Ovary (tissue), 3 donors: ENCODE measurements at regions not wholly inside any gene's neighbourhood (a gene's known extent, or its start where the extent isn't known, plus 50 kb on each side); places are given as distances from the start of the nearest gene placed in this dataset.

ENCODE experiments used
- CTCF ChIP-seq, 3 donors: fragments of 450-650 bp in 2 of 3; fragments of 200-600 bp in 1 of 3; IDR thresholded peaks; one replicate each; pipeline versions ENCODE4 v1.5.1 to v1.8.0; 2016 to 2022; ENCODE audit warnings: antibody characterized with exemption in 3 of 3, mild to moderate bottlenecking in 1 of 3
- EP300 ChIP-seq: sonication (generic); formaldehyde crosslinking; IDR thresholded peaks from one replicate; pipeline ENCODE4 v1.6.1; 2017; ENCODE audit warnings: antibody characterized with exemption
- POLR2A ChIP-seq: fragments of 450-650 bp; IDR thresholded peaks from one replicate; pipeline ENCODE4 v1.6.1; 2017; ENCODE audit warnings: antibody characterized with exemption, mild to moderate bottlenecking, moderate library complexity
- donor health status: DM: no; HTN: no; CAD: no.

- TF ChIP-seq POLR2A (no peak), CTCF (IDR thresholded peaks at IDR 0.05) (no peak), EP300 (no peak)
Measured at GRCh38 chr4:64771149-64771548, 361.9 kb upstream of the TECRL start.
